Neuron (in vitro differentiated cells): ENCODE measurements at regions not wholly inside any gene's neighbourhood (a gene's known extent, or its start where the extent isn't known, plus 50 kb on each side); places are given as distances from the start of the nearest gene placed in this dataset.
"Not testable (repeated sequence)": the region's sequence is repeated elsewhere in the genome, so short reads cannot be mapped to it uniquely, and the experiment has no call there.

Experiments used
- H2AFZ ChIP-seq: one replicate; pipeline ENCODE4 v1.6.1; 2013; ENCODE audit warnings: low read depth, mild to moderate bottlenecking, inconsistent platforms, low read length, moderate library complexity
- H3K27me3 ChIP-seq: one replicate; pipeline ENCODE4 v1.6.1; 2013; ENCODE audit warnings: low read length; ENCODE audit not compliant: insufficient read depth
- H3K36me3 ChIP-seq: one replicate; pipeline ENCODE4 v1.6.1; 2013; ENCODE audit warnings: low read length; ENCODE audit not compliant: insufficient read depth
- H3K4me1 ChIP-seq: one replicate; pipeline ENCODE4 v1.6.1; 2013; ENCODE audit warnings: low read length; ENCODE audit not compliant: insufficient read depth
- H3K4me3 ChIP-seq: 2 replicates; pipeline ENCODE4 v1.5.1; 2013; ENCODE audit warnings: mild to moderate bottlenecking, low read length, moderate library complexity
- H3K9me3 ChIP-seq: one replicate; pipeline ENCODE4 v1.6.1; 2013; ENCODE audit warnings: low read length

- Histone ChIP-seq H3K27me3 (no peaks in the 10 kb centered on the region), H2AFZ (no peak overlapping the region), H3K36me3 (no peaks in the 10 kb centered on the region), H3K9me3 (no peaks in the 10 kb centered on the region), H3K4me3 (no peak overlapping the region), H3K4me1 (peaks cover 4% of the 10 kb centered on the region)
Observed at GRCh38 chr20:48040051-48040450, 254.8 kb upstream of the SULF2 start.

GRCh38 chr20:48039514-48039913, 254.2 kb upstream of the SULF2 start:
- H3K9me3 ChIP-seq = no peaks in the 10 kb centered on the region
- no peaks in the 10 kb centered on the region for H3K36me3 ChIP-seq
- no peak overlapping the region for H2AFZ ChIP-seq
- H3K27me3 ChIP-seq = no peaks in the 10 kb centered on the region
- peaks cover 4% of the 10 kb centered on the region for H3K4me1 ChIP-seq
- H3K4me3 ChIP-seq = no peak overlapping the region

- no peak overlapping the region for H3K4me3 ChIP-seq
- no peaks in the 10 kb centered on the region for H3K9me3 ChIP-seq
- H2AFZ ChIP-seq = no peak overlapping the region
- H3K4me1 ChIP-seq = peaks cover 4% of the 10 kb centered on the region
- no peaks in the 10 kb centered on the region for H3K27me3 ChIP-seq
- no peaks in the 10 kb centered on the region for H3K36me3 ChIP-seq
Observed at GRCh38 chr20:48038713-48039112, 253.4 kb upstream of the SULF2 start.

- not testable (repeated sequence) for H3K4me3 ChIP-seq, H3K4me1 ChIP-seq, H3K27me3 ChIP-seq, H3K9me3 ChIP-seq, H2AFZ ChIP-seq, H3K36me3 ChIP-seq
Observed at GRCh38 chr20:48037798-48038197, 252.5 kb upstream of the SULF2 start.

GRCh38 chr20:48035961-48036731, 250.9 kb upstream of the SULF2 start:
- peaks cover 4% of the 10 kb centered on the region for H3K4me1 ChIP-seq
- no peaks in the 10 kb centered on the region for H3K27me3 ChIP-seq
- H3K4me3 ChIP-seq = no peak overlapping the region
- H2AFZ ChIP-seq = no peak overlapping the region
- no peaks in the 10 kb centered on the region for H3K36me3 ChIP-seq
- H3K9me3 ChIP-seq = no peaks in the 10 kb centered on the region

GRCh38 chr20:48034751-48035150, 249.5 kb upstream of the SULF2 start:
- H3K27me3 ChIP-seq = no peaks in the 10 kb centered on the region
- H3K4me1 ChIP-seq = peaks cover 4% of the 10 kb centered on the region
- H2AFZ ChIP-seq = no peak overlapping the region
- H3K36me3 ChIP-seq = no peaks in the 10 kb centered on the region
- H3K4me3 ChIP-seq = no peak overlapping the region
- no peaks in the 10 kb centered on the region for H3K9me3 ChIP-seq

- H3K4me3 ChIP-seq, H3K9me3 ChIP-seq, H3K4me1 ChIP-seq, H3K36me3 ChIP-seq, H3K27me3 ChIP-seq, H2AFZ ChIP-seq: not testable (repeated sequence)
Observed at GRCh38 chr20:48033005-48033404, 247.7 kb upstream of the SULF2 start.

- Histone ChIP-seq H3K36me3 (no peaks in the 10 kb centered on the region), H3K27me3 (no peaks in the 10 kb centered on the region), H2AFZ (no peak overlapping the region), H3K4me3 (no peak overlapping the region), H3K4me1 (no peaks in the 10 kb centered on the region), H3K9me3 (no peaks in the 10 kb centered on the region)
Observed at GRCh38 chr20:48031122-48031521, 245.8 kb upstream of the SULF2 start.

GRCh38 chr20:48026981-48027592, 241.8 kb upstream of the SULF2 start:
- Histone ChIP-seq H3K4me3 (no peak overlapping the region), H3K36me3 (no peaks in the 10 kb centered on the region), H3K9me3 (no peaks in the 10 kb centered on the region)

GRCh38 chr20:48025661-48026060, 240.4 kb upstream of the SULF2 start:
- Histone ChIP-seq H3K9me3 (no peaks in the 10 kb centered on the region), H3K36me3 (no peaks in the 10 kb centered on the region), H3K27me3 (no peaks in the 10 kb centered on the region), H3K4me3 (no peak overlapping the region), H2AFZ (no peak overlapping the region), H3K4me1 (peaks cover 1% of the 10 kb centered on the region)

More at GRCh38 chr20:48026981-48027592, 241.8 kb upstream of the SULF2 start:
- Histone ChIP-seq H2AFZ (no peak overlapping the region), H3K4me1 (no peaks in the 10 kb centered on the region), H3K27me3 (no peaks in the 10 kb centered on the region)

- Histone ChIP-seq H3K36me3 (no peaks in the 10 kb centered on the region), H3K27me3 (no peaks in the 10 kb centered on the region), H2AFZ (no peak overlapping the region), H3K4me1 (peaks cover 6% of the 10 kb centered on the region), H3K9me3 (no peaks in the 10 kb centered on the region), H3K4me3 (no peak overlapping the region)
Observed at GRCh38 chr20:48025051-48025515, 239.8 kb upstream of the SULF2 start.

- H2AFZ ChIP-seq = no peak overlapping the region
- no peaks in the 10 kb centered on the region for H3K9me3 ChIP-seq
- H3K4me1 ChIP-seq = peaks cover 7% of the 10 kb centered on the region
- no peak overlapping the region for H3K4me3 ChIP-seq
- H3K36me3 ChIP-seq = no peaks in the 10 kb centered on the region
- H3K27me3 ChIP-seq = no peaks in the 10 kb centered on the region
Observed at GRCh38 chr20:48024539-48024938, 239.3 kb upstream of the SULF2 start.

- H3K27me3 ChIP-seq, H3K36me3 ChIP-seq, H3K4me1 ChIP-seq, H3K4me3 ChIP-seq, H3K9me3 ChIP-seq, H2AFZ ChIP-seq: not testable (repeated sequence)
Observed at GRCh38 chr20:48020696-48021095, 235.4 kb upstream of the SULF2 start.
